Right kidney (tissue), 1 donor: ENCODE measurements at regions not wholly inside any gene's neighbourhood (a gene's known extent, or its start where the extent isn't known, plus 50 kb on each side); places are given as distances from the start of the nearest gene placed in this dataset.
"Not testable (repeated sequence)": the region's sequence is repeated elsewhere in the genome, so short reads cannot be mapped to it uniquely, and the experiment has no call there.

ENCODE experiments used
- DNase-seq: peaks from one replicate; pipeline ENCODE4 v3.0.0-alpha.2; 2016

- not testable (repeated sequence) for DNase-seq
Measured at GRCh38 chrX:4546178-4546577, 832.7 kb upstream of the PRKX start.

DNA sequence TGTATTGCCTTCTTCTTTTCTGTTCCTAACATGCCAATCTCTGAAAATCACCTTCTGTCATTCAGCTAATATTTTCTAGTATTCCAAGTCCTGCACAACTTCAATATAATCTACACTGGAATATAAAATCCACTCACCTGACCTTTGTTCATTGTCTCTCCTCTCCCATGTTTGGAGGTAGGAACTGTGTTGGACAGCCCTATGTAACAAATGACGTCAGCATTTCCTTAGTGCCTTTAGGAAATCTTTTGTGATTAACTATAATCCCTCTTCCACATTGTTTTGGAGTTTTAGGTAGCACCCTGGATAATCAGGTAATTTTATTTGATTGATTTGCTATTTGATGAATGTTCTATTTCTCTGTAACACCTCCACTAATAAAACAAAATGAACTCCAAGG lies 814.8 kb upstream of the PRKX start:
- DNase-seq: no peak

GRCh38 chrX:4485912-4486311 lies 772.5 kb upstream of the PRKX start:
- no peak for DNase-seq

GRCh38 chrX:4484266-4484665 lies 770.8 kb upstream of the PRKX start:
- no peak for DNase-seq

DNA sequence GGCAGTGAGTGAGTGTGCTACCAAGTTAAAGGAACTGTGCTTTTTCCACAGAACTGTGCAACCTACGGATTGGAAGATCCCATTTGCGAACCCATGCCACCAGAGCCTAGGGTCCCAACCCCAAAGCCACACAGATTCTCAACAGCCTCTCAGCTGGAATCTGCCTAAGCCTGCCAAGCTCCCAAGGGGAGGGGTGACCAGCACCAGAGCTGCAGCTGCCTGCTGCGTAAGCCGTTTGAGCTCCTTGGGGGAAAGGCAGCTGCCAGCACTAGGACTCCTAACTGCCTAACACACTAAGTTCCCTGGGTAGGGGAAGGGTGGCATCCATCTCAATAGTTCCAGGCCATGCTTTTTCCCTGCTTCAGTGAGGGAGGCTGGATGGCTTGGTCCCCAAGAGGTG lies 738.1 kb upstream of the PRKX start:
- no peak for DNase-seq

GRCh38 chrX:4450177-4450576 lies 736.7 kb upstream of the PRKX start:
- no peak for DNase-seq

DNA sequence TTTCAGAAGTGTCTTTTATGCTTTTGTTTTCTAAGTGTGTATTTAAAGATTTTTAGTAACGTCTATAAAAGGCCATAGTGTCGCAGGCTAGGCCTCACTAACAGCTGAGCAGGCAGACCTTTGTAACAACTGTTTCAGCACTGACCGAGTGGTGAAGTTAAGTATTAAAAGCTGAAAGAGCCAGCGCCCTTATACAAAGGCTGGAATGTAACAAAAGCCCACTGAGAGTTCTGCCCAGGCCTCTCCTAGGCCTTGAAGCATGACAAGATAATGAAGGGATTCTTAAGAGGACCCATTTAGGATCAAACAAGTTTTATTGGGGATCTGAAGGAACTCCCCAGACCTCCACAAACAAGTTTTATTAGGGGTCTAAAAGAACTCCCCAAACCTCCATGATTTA lies 722.5 kb upstream of the PRKX start:
- DNase-seq: no peak

- no peak for DNase-seq
Measured at GRCh38 chrX:4397471-4397870, 684.0 kb upstream of the PRKX start.

DNA sequence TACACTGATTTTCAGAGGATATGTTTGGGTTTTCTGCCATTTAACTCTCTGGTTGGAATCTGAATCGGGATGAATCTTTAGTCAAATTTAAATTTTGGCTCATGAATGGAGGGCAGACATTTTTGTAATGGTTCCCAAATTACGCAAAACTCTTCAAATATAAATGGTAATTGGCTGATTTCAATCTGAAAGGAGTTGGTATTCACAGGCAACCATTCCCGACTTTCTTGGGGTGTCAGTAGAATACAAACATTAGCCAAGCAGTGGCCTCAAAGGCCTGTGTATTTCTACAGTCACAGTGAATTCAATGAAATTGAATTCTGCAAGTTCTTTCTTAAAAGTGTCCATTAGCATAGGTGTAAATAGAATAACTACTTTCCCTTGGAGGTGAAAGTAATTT lies 668.8 kb upstream of the PRKX start:
- no peak for DNase-seq

DNA sequence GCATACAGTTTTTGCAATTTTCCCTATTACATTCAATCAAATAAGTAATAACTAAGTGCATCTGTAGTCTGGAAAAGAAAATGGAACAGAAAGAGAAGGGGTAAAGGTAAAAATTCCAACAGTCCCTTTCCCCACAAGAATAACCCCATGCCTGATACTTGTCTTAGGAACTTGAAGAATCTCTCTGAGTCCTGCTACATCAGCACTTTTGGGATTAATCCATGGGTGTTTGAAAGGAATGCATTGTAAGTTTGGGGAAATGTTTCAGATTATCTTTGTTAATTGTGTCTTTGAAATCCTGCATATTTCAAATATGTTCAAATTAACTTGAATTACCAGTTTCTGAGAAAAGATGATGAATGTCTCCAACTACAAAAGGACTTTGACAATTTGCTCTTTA lies 667.3 kb upstream of the PRKX start:
- no peak for DNase-seq

DNA sequence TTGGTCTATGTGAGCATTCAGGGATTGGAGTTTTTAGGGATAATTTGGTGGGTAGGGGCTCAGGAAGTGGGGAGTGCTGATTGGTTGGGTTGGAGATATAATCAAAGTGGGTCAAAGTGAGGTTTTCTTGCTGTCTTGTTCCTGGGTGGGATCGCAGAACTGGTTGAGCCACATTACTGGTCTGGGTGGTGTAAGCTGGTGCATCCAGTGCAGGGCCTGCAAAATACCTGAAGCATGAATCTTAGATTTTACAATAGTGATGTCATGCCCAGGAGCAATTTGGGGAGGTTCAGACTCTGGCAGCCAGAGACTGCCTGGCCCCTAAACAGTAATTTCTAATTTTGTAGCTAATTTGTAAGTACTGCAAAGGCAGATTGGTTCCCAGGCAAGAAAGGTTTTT lies 665.6 kb upstream of the PRKX start:
- no peak for DNase-seq

DNA sequence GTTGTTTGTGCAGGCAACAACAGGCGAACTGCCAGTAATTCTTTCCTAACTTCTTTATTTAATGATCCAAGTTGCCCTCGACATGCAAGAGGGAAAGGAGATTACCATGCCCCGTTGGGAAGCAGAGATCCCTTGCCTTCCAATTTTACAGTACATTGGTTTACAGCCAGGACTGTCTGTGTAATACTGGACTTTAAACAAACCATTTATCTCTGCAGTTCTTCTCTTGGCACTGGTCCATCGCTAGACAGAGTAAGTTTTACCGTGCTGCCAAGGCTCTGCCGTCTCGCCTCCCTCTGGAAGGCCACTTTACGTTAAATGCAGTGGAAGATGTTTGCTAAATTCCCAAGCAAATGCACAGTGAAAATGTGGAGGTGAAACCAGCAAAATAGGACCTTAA lies 660.3 kb upstream of the PRKX start:
- DNase-seq: no peak

- DNase-seq: no peak
Measured at GRCh38 chrX:4358577-4358976, 645.1 kb upstream of the PRKX start.

- no peak for DNase-seq
Measured at GRCh38 chrX:4322916-4323315, 609.5 kb upstream of the PRKX start.

- DNase-seq: no peak
Measured at GRCh38 chrX:4320436-4320947, 607.0 kb upstream of the PRKX start.

DNA sequence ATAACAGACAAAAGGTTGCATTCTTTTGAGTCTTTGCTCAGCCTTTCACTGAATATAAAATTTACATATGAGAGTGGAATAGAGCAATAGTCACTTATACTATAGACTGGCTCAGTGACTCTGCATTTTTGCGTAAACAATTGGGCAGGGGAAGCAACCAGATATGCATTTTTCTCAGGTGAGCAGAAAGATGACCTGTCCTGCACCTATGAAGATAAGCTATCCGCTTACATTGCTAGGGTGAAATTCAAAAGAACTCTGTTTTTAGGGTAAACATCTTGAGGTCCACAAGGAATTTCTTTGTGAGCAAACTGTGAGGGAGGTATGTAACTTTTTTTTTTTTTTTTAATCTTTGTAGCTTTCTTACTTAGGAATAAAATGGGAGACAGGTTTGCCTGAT lies 602.4 kb upstream of the PRKX start:
- no peak for DNase-seq

GRCh38 chrX:4314586-4314985 lies 601.1 kb upstream of the PRKX start:
- no peak for DNase-seq

DNA sequence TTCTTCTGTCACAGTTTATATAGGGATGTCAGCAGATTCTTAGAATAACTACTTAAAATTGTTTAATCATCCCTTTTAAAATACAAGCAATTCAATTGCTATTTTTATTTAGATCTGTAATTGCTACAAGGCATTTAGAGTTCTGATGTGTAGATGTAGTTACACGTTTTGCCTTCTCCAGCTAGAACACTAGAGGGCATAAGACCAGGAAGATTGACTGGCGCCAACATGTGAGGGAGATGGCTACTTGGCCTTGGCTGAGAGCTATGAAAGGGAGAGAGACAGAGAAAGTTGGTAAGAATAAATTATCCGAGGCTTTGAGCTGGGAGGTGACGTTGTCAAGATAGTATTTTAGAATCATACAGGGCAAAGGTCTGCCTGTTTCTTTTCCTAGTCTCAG lies 563.7 kb upstream of the PRKX start:
- no peak for DNase-seq

GRCh38 chrX:4268676-4269075 lies 555.2 kb upstream of the PRKX start:
- DNase-seq: no peak

DNA sequence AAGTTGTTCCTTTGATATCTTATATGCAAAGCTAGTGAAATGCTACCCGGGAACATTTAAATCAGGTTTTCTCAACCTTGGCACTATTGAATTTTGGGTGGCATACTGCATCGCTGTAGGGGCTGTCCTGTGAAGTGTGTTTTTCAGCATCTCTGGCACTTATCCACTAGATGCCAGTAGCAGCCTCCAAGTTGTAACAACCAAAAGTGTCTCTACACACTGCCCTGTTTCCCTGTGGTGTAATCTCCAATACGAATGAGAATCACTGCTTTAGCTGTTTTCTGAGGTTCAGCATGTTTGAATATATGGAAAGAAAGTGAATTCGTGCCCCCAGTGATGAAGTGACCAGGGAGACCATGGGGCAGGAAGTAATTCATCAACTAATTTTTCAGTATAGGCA lies 551.6 kb upstream of the PRKX start:
- no peak for DNase-seq

- DNase-seq: peak; percentile 4
Measured at GRCh38 chrX:4263030-4263803, 549.8 kb upstream of the PRKX start.

- no peak for DNase-seq
Measured at GRCh38 chrX:4253092-4253491, 539.6 kb upstream of the PRKX start.

DNA sequence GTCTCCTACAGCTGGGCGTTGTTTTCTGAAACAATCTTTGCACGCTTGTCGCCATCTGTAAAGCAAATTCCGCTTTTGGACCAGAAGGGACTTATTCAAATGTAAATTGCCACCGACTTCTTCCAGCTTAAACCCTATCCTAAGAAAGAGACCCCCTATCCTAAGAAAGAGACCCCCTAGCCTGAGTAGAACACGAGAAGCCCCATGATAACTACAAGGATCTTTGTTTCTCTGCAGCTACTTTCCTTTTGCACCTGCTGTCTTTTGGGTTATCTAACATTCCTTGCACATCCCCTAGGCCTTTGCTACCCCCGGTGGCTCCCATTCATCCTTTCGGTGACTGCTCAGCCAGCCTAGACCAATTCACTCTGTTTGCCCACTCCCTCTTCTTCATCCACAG lies 536.0 kb upstream of the PRKX start:
- no peak for DNase-seq

DNA sequence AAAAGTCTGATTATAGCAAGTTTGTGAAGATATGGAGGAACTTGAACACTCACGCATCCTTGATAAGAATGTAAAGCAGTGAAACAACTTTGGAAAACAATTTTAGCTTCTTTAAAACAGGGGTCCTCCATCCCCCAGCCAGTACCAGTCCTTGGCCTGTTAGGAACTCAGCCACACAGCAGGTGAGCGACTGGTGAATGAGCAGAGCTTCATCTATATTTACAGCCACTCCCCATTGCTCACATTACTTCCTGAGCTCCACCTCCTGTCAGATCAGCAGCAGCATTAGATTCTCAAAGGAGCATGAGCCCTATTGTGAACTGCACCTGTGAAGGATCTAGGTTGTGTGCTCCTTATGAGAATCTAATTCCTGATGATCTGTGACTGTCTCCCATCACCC lies 530.3 kb upstream of the PRKX start:
- DNase-seq: no peak
